ENCODE measurements at regions not wholly inside any gene's neighbourhood (a gene's known extent, or its start where the extent isn't known, plus 50 kb on each side); places are given as distances from the start of the nearest gene placed in this dataset.

DNA sequence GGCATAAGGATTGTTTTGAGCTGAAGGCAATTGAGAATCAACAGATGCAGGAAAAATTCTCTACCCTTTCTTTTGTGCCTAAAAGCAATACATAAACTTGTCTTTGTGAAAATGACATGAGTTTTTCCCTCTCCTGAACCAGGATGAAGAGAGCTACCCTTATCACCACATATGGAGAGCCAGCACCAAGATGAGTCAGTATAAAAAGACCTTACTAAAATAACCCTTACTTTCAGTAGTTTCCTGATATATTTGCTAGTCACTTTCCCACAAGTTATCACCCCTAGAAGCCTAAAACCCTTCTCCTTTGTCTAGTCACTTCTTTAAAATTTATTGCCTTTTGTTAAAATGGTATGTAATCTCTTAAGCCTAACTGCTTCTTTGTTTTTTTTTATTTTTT, 61.9 kb upstream of the ANKRD10 start:
- H3K23me2 ChIP-seq (ENCODE audit: low read depth, low read length), result no peaks in the 10 kb centered on the region
- H2BK12ac ChIP-seq (ENCODE audit: low read depth, low read length), result no peak overlapping the region
- ChIA-PET CTCF (ENCODE audit: partially characterized antibody) (no interaction called here), POLR2A (ENCODE audit: partially characterized antibody) (no interaction called here)
- H3K56ac ChIP-seq (replicated peaks; ENCODE audit: insufficient read length, low read depth, low read length), result no peak overlapping the region
- DNase-seq (ENCODE audit: low read depth in 1 of 2, low spot score in 2 of 2) (no peak), FAIRE-seq (no peak)
- no peak overlapping the region for H2AFZ ChIP-seq (ENCODE audit: low read length)
- no peak overlapping the region for H3K27ac ChIP-seq (ENCODE audit: low read depth, low read length)
- no peaks in the 10 kb centered on the region for H3K79me2 ChIP-seq (ENCODE audit: control insufficient read depth in 1 of 2, insufficient read depth in 2 of 2, low read length in 2 of 2)
- no peaks in the 10 kb centered on the region for H3K79me1 ChIP-seq (ENCODE audit: low read depth, low read length)
- no peak overlapping the region for H2BK120ac ChIP-seq (replicated peaks; ENCODE audit: low read depth, low read length)
- H3K14ac ChIP-seq (ENCODE audit: insufficient read length), result no peak overlapping the region
- H3K4ac ChIP-seq (replicated peaks; ENCODE audit: insufficient read length, low read depth, low read length), result no peak overlapping the region
- H4K91ac ChIP-seq (replicated peaks; ENCODE audit: insufficient read length, low read length), result no peak overlapping the region
- H2AK5ac ChIP-seq (ENCODE audit: low read depth, low read length), result no peak overlapping the region
- no peaks in the 10 kb centered on the region for H3K9me3 ChIP-seq (ENCODE audit: insufficient read depth in 2 of 2, low read depth in 1 of 2, low read length in 1 of 2)
- no peak overlapping the region for H2BK20ac ChIP-seq (ENCODE audit: low read length)
- H2BK5ac ChIP-seq (ENCODE audit: low read depth, low read length), result no peak overlapping the region
- H3K4me3 ChIP-seq (ENCODE audit: extremely low read depth in 1 of 4, insufficient read depth in 2 of 4, low read depth in 3 of 4, low read length in 4 of 4), result no peak overlapping the region
- no peaks in the 10 kb centered on the region for H3K4me1 ChIP-seq (replicated peaks in 1 of 4; ENCODE audit: control insufficient read depth in 3 of 4, insufficient read depth in 4 of 4, low read length in 3 of 4)
- H3K23ac ChIP-seq (ENCODE audit: insufficient read length), result no peak overlapping the region
- H2BK15ac ChIP-seq (ENCODE audit: low read length), result no peak overlapping the region
- H3K36me3 ChIP-seq (ENCODE audit: control insufficient read depth in 2 of 4, insufficient read depth in 4 of 4, low read length in 3 of 4), result no peaks in the 10 kb centered on the region
- no peaks in the 10 kb centered on the region for H4K20me1 ChIP-seq (replicated peaks in 1 of 2; ENCODE audit: control insufficient read depth in 1 of 2, insufficient read depth in 2 of 2, low read length in 2 of 2)
- no peaks in the 10 kb centered on the region for H3K27me3 ChIP-seq (replicated peaks in 1 of 4; ENCODE audit: control insufficient read depth in 3 of 4, extremely low read depth in 1 of 4, insufficient read depth in 3 of 4, low read length in 3 of 4)
- no peak overlapping the region for H3K9ac ChIP-seq (replicated peaks in 1 of 4; ENCODE audit: extremely low read depth in 1 of 4, low read depth in 3 of 4, low read length in 3 of 4)
- H4K5ac ChIP-seq (ENCODE audit: insufficient read length, low read depth, low read length), result no peak overlapping the region
- no peak overlapping the region for H4K8ac ChIP-seq (ENCODE audit: extremely low read depth, insufficient read depth, low read length)
- no peak overlapping the region for H3K18ac ChIP-seq (ENCODE audit: extremely low read depth, low read length)
- no peak overlapping the region for H3K4me2 ChIP-seq (ENCODE audit: insufficient read depth in 1 of 2, low read depth in 2 of 2, low read length in 2 of 2)
- TF ChIP-seq NRF1 (IDR thresholded peaks at IDR 0.05; ENCODE audit: low read depth, low read length) (no peak), RFX5 (IDR thresholded peaks at IDR 0.05; ENCODE audit: borderline replicate concordance, low read depth, low read length) (no peak), TAF1 (IDR thresholded peaks at IDR 0.05; ENCODE audit: low read depth, low read length) (no peak), RNF2 (IDR thresholded peaks at IDR 0.05; ENCODE audit: borderline replicate concordance, low read depth, low read length, missing control alignments, poor library complexity, severe bottlenecking) (no peak), NANOG (IDR thresholded peaks at IDR 0.05; ENCODE audit: insufficient read depth, low read depth, low read length, poor library complexity, severe bottlenecking) (no peak), SIRT6 (IDR thresholded peaks at IDR 0.05; ENCODE audit: low read length) (no peak), SP2 (IDR thresholded peaks at IDR 0.05; ENCODE audit: low read length) (no peak), CHD1 (IDR thresholded peaks at IDR 0.05; ENCODE audit: low read depth, low read length) (no peak), SIN3A (conservative IDR thresholded peaks at IDR 0.05 in 1 of 2, IDR thresholded peaks at IDR 0.05 in 1 of 2; ENCODE audit: low read depth in 1 of 2, low read length in 2 of 2) (no peak), RBBP5 (IDR thresholded peaks at IDR 0.05; ENCODE audit: borderline replicate concordance, low read depth, low read length) (no peak), SUZ12 (IDR thresholded peaks at IDR 0.05; ENCODE audit: low read length) (no peak), CBX8 (IDR thresholded peaks at IDR 0.05; ENCODE audit: borderline replicate concordance, low read depth, low read length) (no peak)
- TF ChIP-seq, protein P1, sequence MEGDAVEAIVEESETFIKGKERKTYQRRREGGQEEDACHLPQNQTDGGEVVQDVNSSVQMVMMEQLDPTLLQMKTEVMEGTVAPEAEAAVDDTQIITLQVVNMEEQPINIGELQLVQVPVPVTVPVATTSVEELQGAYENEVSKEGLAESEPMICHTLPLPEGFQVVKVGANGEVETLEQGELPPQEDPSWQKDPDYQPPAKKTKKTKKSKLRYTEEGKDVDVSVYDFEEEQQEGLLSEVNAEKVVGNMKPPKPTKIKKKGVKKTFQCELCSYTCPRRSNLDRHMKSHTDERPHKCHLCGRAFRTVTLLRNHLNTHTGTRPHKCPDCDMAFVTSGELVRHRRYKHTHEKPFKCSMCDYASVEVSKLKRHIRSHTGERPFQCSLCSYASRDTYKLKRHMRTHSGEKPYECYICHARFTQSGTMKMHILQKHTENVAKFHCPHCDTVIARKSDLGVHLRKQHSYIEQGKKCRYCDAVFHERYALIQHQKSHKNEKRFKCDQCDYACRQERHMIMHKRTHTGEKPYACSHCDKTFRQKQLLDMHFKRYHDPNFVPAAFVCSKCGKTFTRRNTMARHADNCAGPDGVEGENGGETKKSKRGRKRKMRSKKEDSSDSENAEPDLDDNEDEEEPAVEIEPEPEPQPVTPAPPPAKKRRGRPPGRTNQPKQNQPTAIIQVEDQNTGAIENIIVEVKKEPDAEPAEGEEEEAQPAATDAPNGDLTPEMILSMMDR (IDR thresholded peaks at IDR 0.05; ENCODE audit: control extremely low read depth in 1 of 3, insufficient read depth in 1 of 3, low read depth in 1 of 3, low read length in 3 of 3), result no peak

Measured in H1 (cell line).